ENCODE measurements at regions not wholly inside any gene's neighbourhood (a gene's known extent, or its start where the extent isn't known, plus 50 kb on each side); places are given as distances from the start of the nearest gene placed in this dataset.

DNA sequence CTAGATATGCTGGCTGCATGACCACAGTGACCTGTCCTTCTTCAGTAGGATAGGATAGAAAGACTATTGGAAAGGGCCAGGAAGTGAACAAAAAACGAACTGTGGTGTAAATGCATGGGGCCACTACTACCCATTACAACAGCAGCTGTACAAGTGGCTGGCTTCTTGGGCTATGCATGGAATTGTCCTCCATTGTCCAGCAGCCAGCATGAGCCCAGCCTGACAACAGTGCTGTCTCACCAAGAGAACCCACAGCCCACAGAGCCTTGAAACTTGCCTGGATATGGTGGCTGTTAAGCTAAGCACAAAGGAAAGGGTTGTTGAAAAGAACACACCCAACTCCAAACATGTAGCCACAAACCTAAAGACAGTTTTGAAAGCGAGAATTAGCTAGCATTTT lies 330.2 kb upstream of the F9 start:
- H3K4me3 Mint-ChIP-seq (ENCODE audit: unreplicated experiment): no peak overlapping the region

DNA sequence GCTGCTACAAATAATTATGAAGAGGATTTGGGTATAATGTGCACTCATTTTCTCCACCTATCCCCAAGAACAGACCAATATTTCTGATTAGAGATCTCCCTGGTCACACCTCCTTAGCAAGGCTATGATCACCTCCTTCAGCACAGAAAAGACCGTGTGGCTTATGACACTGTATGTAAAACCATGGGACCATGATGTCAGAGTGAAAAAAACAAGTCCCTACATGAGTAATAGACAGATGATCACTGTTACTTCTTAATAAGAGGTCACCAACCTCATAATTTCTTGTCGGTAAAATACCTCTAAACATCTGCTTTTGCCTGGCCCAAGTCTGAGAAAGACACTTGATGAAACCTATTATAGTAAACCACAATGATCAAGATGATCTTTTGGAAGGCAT lies 330.6 kb upstream of the F9 start:
- Mint-ChIP-seq H3K27ac (ENCODE audit: unreplicated experiment) (no peak overlapping the region), H3K4me3 (ENCODE audit: unreplicated experiment) (no peak overlapping the region), H3K36me3 (ENCODE audit: low read depth, unreplicated experiment) (peaks cover 8% of the 10 kb centered on the region), H3K4me1 (ENCODE audit: unreplicated experiment) (peaks cover 19% of the 10 kb centered on the region), H3K27me3 (ENCODE audit: unreplicated experiment) (peaks cover 7% of the 10 kb centered on the region), H3K9me3 (ENCODE audit: unreplicated experiment) (no peaks in the 10 kb centered on the region)
- DNase-seq (ENCODE audit: low spot score): no peak
- TF ChIP-seq, protein P1, sequence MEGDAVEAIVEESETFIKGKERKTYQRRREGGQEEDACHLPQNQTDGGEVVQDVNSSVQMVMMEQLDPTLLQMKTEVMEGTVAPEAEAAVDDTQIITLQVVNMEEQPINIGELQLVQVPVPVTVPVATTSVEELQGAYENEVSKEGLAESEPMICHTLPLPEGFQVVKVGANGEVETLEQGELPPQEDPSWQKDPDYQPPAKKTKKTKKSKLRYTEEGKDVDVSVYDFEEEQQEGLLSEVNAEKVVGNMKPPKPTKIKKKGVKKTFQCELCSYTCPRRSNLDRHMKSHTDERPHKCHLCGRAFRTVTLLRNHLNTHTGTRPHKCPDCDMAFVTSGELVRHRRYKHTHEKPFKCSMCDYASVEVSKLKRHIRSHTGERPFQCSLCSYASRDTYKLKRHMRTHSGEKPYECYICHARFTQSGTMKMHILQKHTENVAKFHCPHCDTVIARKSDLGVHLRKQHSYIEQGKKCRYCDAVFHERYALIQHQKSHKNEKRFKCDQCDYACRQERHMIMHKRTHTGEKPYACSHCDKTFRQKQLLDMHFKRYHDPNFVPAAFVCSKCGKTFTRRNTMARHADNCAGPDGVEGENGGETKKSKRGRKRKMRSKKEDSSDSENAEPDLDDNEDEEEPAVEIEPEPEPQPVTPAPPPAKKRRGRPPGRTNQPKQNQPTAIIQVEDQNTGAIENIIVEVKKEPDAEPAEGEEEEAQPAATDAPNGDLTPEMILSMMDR (IDR thresholded peaks at IDR 0.05; ENCODE audit: unreplicated experiment): no peak

More for the DNA sequence above, 330.2 kb upstream of the F9 start:
- Mint-ChIP-seq H3K9me3 (ENCODE audit: unreplicated experiment) (no peaks in the 10 kb centered on the region), H3K36me3 (ENCODE audit: low read depth, unreplicated experiment) (peaks cover 8% of the 10 kb centered on the region), H3K27ac (ENCODE audit: unreplicated experiment) (no peak overlapping the region), H3K4me1 (ENCODE audit: unreplicated experiment) (peaks cover 19% of the 10 kb centered on the region), H3K27me3 (ENCODE audit: unreplicated experiment) (peaks cover 7% of the 10 kb centered on the region)
- TF ChIP-seq, protein P1 (IDR thresholded peaks at IDR 0.05; ENCODE audit: unreplicated experiment): no peak
- no peak for DNase-seq (ENCODE audit: low spot score)

DNA sequence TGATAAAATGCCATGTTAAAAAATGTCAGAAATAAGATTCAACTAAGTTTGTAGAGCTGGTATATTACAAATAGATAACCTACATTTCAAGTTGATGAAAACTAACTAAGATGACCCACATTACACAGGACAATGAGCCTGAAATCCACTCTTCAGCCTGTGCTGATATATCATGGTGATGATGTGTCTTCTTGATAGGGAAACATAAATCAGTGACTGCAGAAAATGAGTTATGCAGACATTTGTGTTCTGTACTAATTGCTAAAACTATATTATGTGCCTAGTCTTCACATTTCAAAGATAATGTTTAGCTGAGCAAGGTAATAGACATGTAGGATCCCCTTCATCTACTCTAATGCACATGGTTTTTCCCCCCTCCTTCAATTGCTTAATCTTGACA lies 331.6 kb upstream of the F9 start:
- H3K27me3 Mint-ChIP-seq (ENCODE audit: unreplicated experiment): peaks cover 7% of the 10 kb centered on the region
- H3K4me1 Mint-ChIP-seq (ENCODE audit: unreplicated experiment): peaks cover 19% of the 10 kb centered on the region
- no peak overlapping the region for H3K27ac Mint-ChIP-seq (ENCODE audit: unreplicated experiment)
- H3K9me3 Mint-ChIP-seq (ENCODE audit: unreplicated experiment): no peaks in the 10 kb centered on the region
- H3K4me3 Mint-ChIP-seq (ENCODE audit: unreplicated experiment): no peak overlapping the region
- TF ChIP-seq, protein P1 (IDR thresholded peaks at IDR 0.05; ENCODE audit: unreplicated experiment): no peak
- H3K36me3 Mint-ChIP-seq (ENCODE audit: low read depth, unreplicated experiment): peaks cover 8% of the 10 kb centered on the region
- no peak for DNase-seq (ENCODE audit: low spot score)

DNA sequence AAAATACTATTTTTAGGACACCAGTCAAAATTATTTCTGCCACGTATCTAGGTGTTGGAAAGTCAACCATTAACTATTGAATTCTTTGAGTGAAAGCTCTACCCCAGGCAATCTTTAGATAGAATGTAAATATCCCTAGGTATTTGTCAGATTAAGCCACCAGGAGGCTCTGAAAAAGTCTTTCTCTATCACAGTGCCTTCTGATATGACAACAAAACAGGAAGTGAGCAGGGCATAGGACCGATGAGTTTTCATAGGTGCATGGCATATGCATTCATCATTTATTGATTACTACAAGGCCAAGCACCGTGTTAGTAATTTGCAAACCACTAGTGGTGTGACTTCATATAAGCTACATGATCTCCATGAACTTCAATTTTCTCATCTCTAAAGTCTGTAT lies 333.6 kb upstream of the F9 start:
- DNase-seq (ENCODE audit: low spot score): no peak
- Mint-ChIP-seq H3K4me1 (ENCODE audit: unreplicated experiment) (peaks cover 14% of the 10 kb centered on the region), H3K27me3 (ENCODE audit: unreplicated experiment) (peaks cover 1% of the 10 kb centered on the region)

DNA sequence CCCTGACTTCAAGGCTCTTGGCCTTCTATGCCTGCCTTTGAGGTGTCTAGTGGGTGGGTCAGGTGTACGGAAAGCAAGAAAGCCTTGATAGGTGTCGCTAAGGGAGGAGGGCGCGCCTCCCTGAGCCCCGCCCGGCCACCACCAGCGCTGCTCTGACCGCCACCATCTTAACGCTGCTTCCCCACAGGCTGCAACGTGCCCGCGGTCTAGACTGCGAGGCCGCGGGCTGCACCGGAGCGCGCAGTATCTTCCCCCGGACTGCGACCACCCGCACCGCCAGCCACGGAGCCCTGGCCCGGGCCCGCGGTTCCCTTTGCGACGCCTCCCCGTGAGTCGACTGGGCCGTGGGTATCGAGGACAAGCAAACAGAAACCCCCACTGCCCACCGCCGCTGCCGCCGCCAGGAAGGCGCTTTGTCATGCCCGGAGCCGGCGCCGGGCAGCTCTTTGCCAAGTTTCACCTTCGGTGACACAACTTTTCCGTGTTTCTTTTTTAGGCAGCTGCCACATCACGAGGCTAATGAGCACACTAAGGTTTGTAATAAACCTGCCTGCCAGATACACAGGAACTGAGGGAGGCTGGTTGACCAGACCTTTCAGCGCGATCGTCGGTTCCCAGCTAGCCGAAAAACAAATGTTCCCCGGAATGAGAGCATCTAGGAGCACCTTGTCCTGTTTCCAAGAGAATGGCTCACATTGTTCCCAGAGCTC lies 335.8 kb upstream of the F9 start:
- H3K27me3 Mint-ChIP-seq (ENCODE audit: unreplicated experiment): peaks cover 1% of the 10 kb centered on the region
- H3K9me3 Mint-ChIP-seq (ENCODE audit: unreplicated experiment): no peaks in the 10 kb centered on the region
- H3K4me1 Mint-ChIP-seq (ENCODE audit: unreplicated experiment): peaks cover 8% of the 10 kb centered on the region
- peak; percentile 5 for DNase-seq (ENCODE audit: low spot score)
- TF ChIP-seq, protein P1 (IDR thresholded peaks at IDR 0.05; ENCODE audit: unreplicated experiment): no peak
- H3K27ac Mint-ChIP-seq (ENCODE audit: unreplicated experiment): no peak overlapping the region
- H3K36me3 Mint-ChIP-seq (ENCODE audit: low read depth, unreplicated experiment): peaks cover 5% of the 10 kb centered on the region
- H3K4me3 Mint-ChIP-seq (ENCODE audit: unreplicated experiment): peak overlapping the region; percentile 56

More for the DNA sequence above, 333.6 kb upstream of the F9 start:
- Mint-ChIP-seq H3K36me3 (ENCODE audit: low read depth, unreplicated experiment) (peaks cover 8% of the 10 kb centered on the region), H3K9me3 (ENCODE audit: unreplicated experiment) (no peaks in the 10 kb centered on the region), H3K27ac (ENCODE audit: unreplicated experiment) (no peak overlapping the region), H3K4me3 (ENCODE audit: unreplicated experiment) (no peak overlapping the region)
- TF ChIP-seq, protein P1 (IDR thresholded peaks at IDR 0.05; ENCODE audit: unreplicated experiment): no peak
